AG09309 (cell line): ENCODE measurements at regions not wholly inside any gene's neighbourhood (a gene's known extent, or its start where the extent isn't known, plus 50 kb on each side); places are given as distances from the start of the nearest gene placed in this dataset.

ENCODE experiments used
- DNase-seq: peaks from one replicate; pipeline ENCODE4 v3.0.0-alpha.2; 2010; ENCODE audit warnings: low read depth
- H3K4me3 ChIP-seq: 2 replicates; pipeline ENCODE4 v1.5.1; 2011; ENCODE audit warnings: mild to moderate bottlenecking, low read depth, low read length, moderate library complexity; ENCODE audit not compliant: control insufficient read depth
- CTCF ChIP-seq: IDR thresholded peaks from 2 replicates; pipeline ENCODE4 v1.5.1; 2011; ENCODE audit warnings: mild to moderate bottlenecking, low read depth, low read length, inconsistent platforms; ENCODE audit not compliant: insufficient read depth, control insufficient read depth; ENCODE audit errors: missing control alignments

GRCh38 chr7:119382726-119383125, 890.2 kb upstream of the KCND2 start:
- no peak for DNase-seq
- no peak for TF ChIP-seq CTCF
- H3K4me3 ChIP-seq: no peak overlapping the region

- H3K4me3 ChIP-seq: no peak overlapping the region
- no peak for DNase-seq
- TF ChIP-seq CTCF: no peak
Measured at GRCh38 chr7:119395024-119395423, 878.0 kb upstream of the KCND2 start.

- no peak for DNase-seq
- TF ChIP-seq CTCF: no peak
- H3K4me3 ChIP-seq: no peak overlapping the region
Measured at GRCh38 chr7:119397156-119397555, 875.8 kb upstream of the KCND2 start.

GRCh38 chr7:119408596-119408995, 864.4 kb upstream of the KCND2 start:
- no peak for TF ChIP-seq CTCF
- DNase-seq: no peak
- H3K4me3 ChIP-seq: no peak overlapping the region

GRCh38 chr7:119413314-119413805, 859.6 kb upstream of the KCND2 start:
- no peak for TF ChIP-seq CTCF
- H3K4me3 ChIP-seq: no peak overlapping the region
- no peak for DNase-seq

- no peak for TF ChIP-seq CTCF
- H3K4me3 ChIP-seq: no peak overlapping the region
- no peak for DNase-seq
Measured at GRCh38 chr7:119415682-119416081, 857.3 kb upstream of the KCND2 start.

- no peak overlapping the region for H3K4me3 ChIP-seq
- no peak for TF ChIP-seq CTCF
- DNase-seq: no peak
Measured at GRCh38 chr7:119421657-119422056, 851.3 kb upstream of the KCND2 start.
